Mesenchymal stem cell (in vitro differentiated cells and primary cell): ENCODE measurements at regions not wholly inside any gene's neighbourhood (a gene's known extent, or its start where the extent isn't known, plus 50 kb on each side); places are given as distances from the start of the nearest gene placed in this dataset.
A peak's percentile ranks its signal among the peaks of the same experiment; 100 is the strongest.

Source experiments
- DNase-seq: peaks from one replicate; pipeline ENCODE4 v3.0.0-alpha.2; 2013
- H2AFZ ChIP-seq: one replicate; pipeline ENCODE4 v1.6.1; 2013; ENCODE audit warnings: low read depth, mild to moderate bottlenecking, control low read depth, inconsistent platforms, low read length, moderate library complexity
- H2AK5ac ChIP-seq: 2 replicates; pipeline ENCODE4 v1.6.1; 2013; ENCODE audit warnings: low read length, moderate library complexity, mild to moderate bottlenecking, inconsistent platforms; ENCODE audit not compliant: severe bottlenecking
- H2BK120ac ChIP-seq: one replicate; pipeline ENCODE4 v1.6.1; 2013; ENCODE audit warnings: low read depth, mild to moderate bottlenecking, inconsistent platforms, low read length, moderate library complexity
- H2BK12ac ChIP-seq, 2 experiments: one replicate each; pipeline ENCODE4 v1.6.1; 2013; ENCODE audit warnings: inconsistent platforms in 2 of 2, low read length in 2 of 2, mild to moderate bottlenecking in 2 of 2, moderate library complexity in 2 of 2, control low read depth in 1 of 2
- H2BK15ac ChIP-seq: one replicate; pipeline ENCODE4 v1.6.1; 2013; ENCODE audit warnings: mild to moderate bottlenecking, low read depth, inconsistent platforms; ENCODE audit not compliant: poor library complexity, severe bottlenecking
- H2BK5ac ChIP-seq: 2 replicates; pipeline ENCODE4 v1.6.1; 2013; ENCODE audit warnings: low read depth, mild to moderate bottlenecking, low read length, control low read depth, inconsistent platforms; ENCODE audit not compliant: poor library complexity, severe bottlenecking
- H3K14ac ChIP-seq, 2 experiments: one replicate each; pipeline ENCODE4 v1.6.1; 2013; ENCODE audit warnings: inconsistent platforms in 2 of 2, low read length in 2 of 2, control low read depth in 1 of 2, mild to moderate bottlenecking in 1 of 2, moderate library complexity in 1 of 2
- H3K18ac ChIP-seq, 2 experiments: one replicate each; pipeline ENCODE4 v1.6.1; 2013; ENCODE audit warnings: inconsistent platforms in 2 of 2, low read length in 2 of 2, control low read depth in 1 of 2, low read depth in 1 of 2, mild to moderate bottlenecking in 1 of 2
- H3K23ac ChIP-seq, 2 experiments: one replicate each; pipeline ENCODE4 v1.6.1; 2013; ENCODE audit warnings: inconsistent platforms in 2 of 2, low read length in 2 of 2, mild to moderate bottlenecking in 2 of 2, moderate library complexity in 2 of 2, control low read depth in 1 of 2
- H3K27ac ChIP-seq: 2 replicates; pipeline ENCODE4 v1.5.1; 2013; ENCODE audit warnings: mild to moderate bottlenecking, moderate library complexity, low read length, control low read depth, inconsistent platforms; ENCODE audit not compliant: poor library complexity, severe bottlenecking
- H3K27me3 ChIP-seq, 2 experiments: 2 replicates each; pipeline versions ENCODE4 v1.6.1 to v1.7.0; 2013; ENCODE audit warnings: low read length in 2 of 2, mild to moderate bottlenecking in 2 of 2, moderate library complexity in 2 of 2, control low read depth in 1 of 2, inconsistent platforms in 1 of 2; ENCODE audit not compliant: control insufficient read depth in 1 of 2, insufficient read depth in 1 of 2
- H3K36me3 ChIP-seq, 2 experiments: 2 replicates each; pipeline versions ENCODE4 v1.6.1 to v1.7.0; 2013; ENCODE audit warnings: low read length in 2 of 2, control low read depth in 1 of 2, inconsistent platforms in 1 of 2, low read depth in 1 of 2, mild to moderate bottlenecking in 1 of 2; ENCODE audit not compliant: insufficient read depth in 2 of 2, control insufficient read depth in 1 of 2
- H3K4ac ChIP-seq, 2 experiments: one replicate each; pipeline ENCODE4 v1.6.1; 2013; ENCODE audit warnings: inconsistent platforms in 2 of 2, low read length in 2 of 2, mild to moderate bottlenecking in 2 of 2, moderate library complexity in 2 of 2, control low read depth in 1 of 2, low read depth in 1 of 2
- H3K4me1 ChIP-seq: 2 replicates; pipeline ENCODE4 v1.6.1; 2013; ENCODE audit warnings: low read depth, low read length, control low read depth; ENCODE audit not compliant: control insufficient read depth, insufficient read depth
- H3K4me2 ChIP-seq: 2 replicates; pipeline ENCODE4 v1.6.1; 2013; ENCODE audit warnings: low read length, mild to moderate bottlenecking, inconsistent platforms; ENCODE audit not compliant: poor library complexity, severe bottlenecking
- H3K4me3 ChIP-seq, 2 experiments: 2 replicates each; pipeline versions ENCODE4 v1.5.1 to v1.7.0; 2013; ENCODE audit warnings: low read length in 2 of 2, mild to moderate bottlenecking in 2 of 2, control low read depth in 1 of 2, low read depth in 1 of 2; ENCODE audit not compliant: insufficient read depth in 1 of 2
- H3K79me1 ChIP-seq: replicated peaks from 2 replicates; pipeline ENCODE4 v1.6.1; 2013; ENCODE audit warnings: mild to moderate bottlenecking, control low read depth, low read length, inconsistent platforms; ENCODE audit not compliant: poor library complexity, severe bottlenecking
- H3K9ac ChIP-seq: 2 replicates; pipeline ENCODE4 v1.7.0; 2013; ENCODE audit warnings: mild to moderate bottlenecking, low read length, moderate library complexity
- H3K9me3 ChIP-seq: 2 replicates; pipeline ENCODE4 v1.7.0; 2013; ENCODE audit warnings: mild to moderate bottlenecking, low read length; ENCODE audit not compliant: control insufficient read depth
- H4K8ac ChIP-seq: one replicate; pipeline ENCODE4 v1.6.1; 2013; ENCODE audit warnings: inconsistent platforms, mild to moderate bottlenecking, low read length, moderate library complexity
- H4K91ac ChIP-seq: one replicate; pipeline ENCODE4 v1.6.1; 2013; ENCODE audit warnings: mild to moderate bottlenecking, low read length, inconsistent platforms
- WGBS: methylation state at CpG from one replicate; pipeline ENCODE4 v1.1.7; 2013; ENCODE audit warnings: mixed read lengths; 5-methylcytosine and 5-hydroxymethylcytosine counted together

GRCh38 chr4:56757821-56758411 lies 63.6 kb downstream of the SPINK2 start:
- peak; percentile 98 for DNase-seq
- Histone ChIP-seq H4K8ac (no peak overlapping the region), H3K4ac (no peak overlapping the region), H2AFZ (no peak overlapping the region), H3K4me1 (peaks cover 10% of the 10 kb centered on the region), H2BK120ac (no peak overlapping the region), H4K91ac (no peak overlapping the region), H3K27me3 (peaks cover 0 to 12% of the 10 kb centered on the region in 2 experiments), H3K79me1 (no peaks in the 10 kb centered on the region), H2BK15ac (no peak overlapping the region), H2BK12ac (peak overlapping the region in 1 of 2 experiments; percentile 3), H2AK5ac (no peak overlapping the region), H2BK5ac (peak overlapping the region; percentile 53), H3K18ac (peak overlapping the region in 1 of 2 experiments; percentile 88), H3K14ac (no peak overlapping the region), H3K4me3 (no peak overlapping the region), H3K36me3 (no peaks in the 10 kb centered on the region), H3K9ac (peak overlapping the region; percentile 82), H3K9me3 (no peaks in the 10 kb centered on the region), H3K27ac (peak overlapping the region; percentile 88), H3K23ac (no peak overlapping the region), H3K4me2 (peak overlapping the region; percentile 30)
- under 1% methylated on average over 6 of the region's 6 CpGs for WGBS

- peaks cover 0 to 11% of the 10 kb centered on the region in 2 experiments for H3K27me3 ChIP-seq
- H3K9ac ChIP-seq: peak overlapping the region; percentile 82
- peak overlapping the region; percentile 77 to 100 for H2BK12ac ChIP-seq
- peak overlapping the region in 1 of 2 experiments; percentile 92 for H3K14ac ChIP-seq
- no peak overlapping the region for H2AFZ ChIP-seq
- peak overlapping the region; percentile 89 for H4K8ac ChIP-seq
- H3K18ac ChIP-seq: peak overlapping the region; percentile 92 to 97
- 13% methylated on average over 5 of the region's 5 CpGs for WGBS
- H2BK5ac ChIP-seq: peak overlapping the region; percentile 45
- H3K4me1 ChIP-seq: peaks cover 10% of the 10 kb centered on the region
- peak overlapping the region; percentile 88 for H3K27ac ChIP-seq
- peak overlapping the region; percentile 92 to 98 for H3K4ac ChIP-seq
- no peaks in the 10 kb centered on the region for H3K36me3 ChIP-seq
- H2BK15ac ChIP-seq: peak overlapping the region; percentile 8
- H3K4me2 ChIP-seq: peak overlapping the region; percentile 17
- no peaks in the 10 kb centered on the region for H3K9me3 ChIP-seq
- no peaks in the 10 kb centered on the region for H3K79me1 ChIP-seq
- peak overlapping the region; percentile 16 for H2AK5ac ChIP-seq
- peak overlapping the region; percentile 91 for H4K91ac ChIP-seq
- no peak overlapping the region for H3K4me3 ChIP-seq
- H3K23ac ChIP-seq: peak overlapping the region in 1 of 2 experiments; percentile 75
- DNase-seq: peak; percentile 89
- H2BK120ac ChIP-seq: peak overlapping the region; percentile 65
These were observed 64.2 kb downstream of the SPINK2 start for GRCh38 chr4:56757261-56757746.

GRCh38 chr4:56755901-56756300 lies 65.6 kb downstream of the SPINK2 start:
- 22% methylated on average over 4 of the region's 4 CpGs for WGBS
- Histone ChIP-seq H2BK5ac (no peak overlapping the region), H3K9me3 (no peaks in the 10 kb centered on the region), H3K27me3 (no peaks in the 10 kb centered on the region), H3K36me3 (no peaks in the 10 kb centered on the region), H3K9ac (no peak overlapping the region), H3K18ac (peak overlapping the region in 1 of 2 experiments; percentile 45), H2BK120ac (no peak overlapping the region), H3K4me3 (no peak overlapping the region), H2BK12ac (peak overlapping the region; percentile 48 to 80), H2AFZ (no peak overlapping the region), H3K4me2 (no peak overlapping the region), H3K79me1 (no peaks in the 10 kb centered on the region), H3K23ac (no peak overlapping the region), H3K4me1 (peaks cover 10% of the 10 kb centered on the region), H2AK5ac (no peak overlapping the region), H4K91ac (no peak overlapping the region), H3K14ac (no peak overlapping the region), H3K4ac (peak overlapping the region; percentile 51 to 57), H2BK15ac (no peak overlapping the region), H3K27ac (no peak overlapping the region), H4K8ac (no peak overlapping the region)
- peak; percentile 63 for DNase-seq

- Histone ChIP-seq H2AFZ (no peak overlapping the region), H3K27ac (no peak overlapping the region), H4K91ac (no peak overlapping the region), H4K8ac (no peak overlapping the region), H2BK5ac (no peak overlapping the region), H3K4me1 (peaks cover 8% of the 10 kb centered on the region), H3K18ac (no peak overlapping the region), H3K9ac (no peak overlapping the region), H3K36me3 (no peaks in the 10 kb centered on the region), H3K23ac (no peak overlapping the region), H2BK15ac (no peak overlapping the region), H2AK5ac (no peak overlapping the region), H3K9me3 (no peaks in the 10 kb centered on the region), H3K79me1 (no peaks in the 10 kb centered on the region), H2BK120ac (no peak overlapping the region), H3K4me2 (no peak overlapping the region), H2BK12ac (no peak overlapping the region), H3K27me3 (no peaks in the 10 kb centered on the region), H3K14ac (no peak overlapping the region), H3K4me3 (no peak overlapping the region), H3K4ac (no peak overlapping the region)
- 47% methylated on average over 1 of the region's 2 CpGs for WGBS
- no peak for DNase-seq
These were observed 68.5 kb downstream of the SPINK2 start for GRCh38 chr4:56752985-56753384.
